H54 (cell line): ENCODE measurements at regions not wholly inside any gene's neighbourhood (a gene's known extent, or its start where the extent isn't known, plus 50 kb on each side); places are given as distances from the start of the nearest gene placed in this dataset.
"Not testable (repeated sequence)": the region's sequence is repeated elsewhere in the genome, so short reads cannot be mapped to it uniquely, and the experiment has no call there.

Experiments
- DNase-seq: peaks from one replicate; pipeline ENCODE4 v3.0.0; 2011; ENCODE audit warnings: low spot score, mixed read lengths; ENCODE audit not compliant: insufficient read length
- FAIRE-seq: peaks from 3 replicates; lab custom pipeline; 2011; peaks lifted over from hg19 to GRCh38; lab: Jason Lieb, UNC
- POLR2A ChIP-seq: IDR thresholded peaks from 2 replicates; pipeline ENCODE4 v1.6.1; 2011; ENCODE audit warnings: low read depth, mild to moderate bottlenecking, low read length

DNA sequence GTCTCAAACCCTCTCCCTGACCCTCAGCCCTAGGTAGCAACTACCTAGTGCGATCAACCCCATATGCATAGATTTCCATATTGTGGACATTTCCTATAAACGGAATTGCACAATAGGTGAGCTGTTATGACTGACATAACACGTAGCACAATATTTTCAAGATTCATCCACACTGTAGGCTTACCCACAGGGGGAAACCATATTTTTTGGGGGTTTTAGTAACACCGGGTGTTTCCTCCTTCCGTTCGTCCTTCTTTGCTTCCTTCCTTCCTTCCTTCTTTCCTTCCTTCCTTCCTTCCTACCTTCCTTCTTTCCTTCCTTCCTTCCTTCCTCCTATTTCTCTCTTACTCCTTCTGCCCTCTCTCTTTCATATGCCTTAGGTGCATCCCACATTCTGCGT, 524.2 kb downstream of the CWH43 start:
- not testable (repeated sequence) for DNase-seq
- peak; percentile 38 for FAIRE-seq

DNA sequence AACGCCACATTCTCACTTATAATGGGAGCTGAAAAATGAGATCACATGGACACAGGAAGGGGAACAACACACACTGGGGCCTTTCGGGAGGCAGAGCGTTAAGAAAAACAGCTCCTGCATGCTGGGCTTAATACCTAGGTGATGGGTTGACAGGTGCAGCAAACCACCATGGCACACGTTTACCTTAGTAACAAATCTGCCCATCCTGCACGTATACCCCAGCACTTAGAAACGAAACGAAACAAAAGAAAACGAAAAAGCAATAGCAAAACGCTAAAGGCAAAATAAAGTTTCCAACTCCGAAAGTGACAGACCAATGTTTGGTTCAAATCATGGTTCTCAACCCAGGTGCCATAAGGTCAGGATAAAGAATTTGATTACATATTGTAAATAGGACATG, 525.3 kb downstream of the CWH43 start:
- DNase-seq, FAIRE-seq: not testable (repeated sequence)

DNA sequence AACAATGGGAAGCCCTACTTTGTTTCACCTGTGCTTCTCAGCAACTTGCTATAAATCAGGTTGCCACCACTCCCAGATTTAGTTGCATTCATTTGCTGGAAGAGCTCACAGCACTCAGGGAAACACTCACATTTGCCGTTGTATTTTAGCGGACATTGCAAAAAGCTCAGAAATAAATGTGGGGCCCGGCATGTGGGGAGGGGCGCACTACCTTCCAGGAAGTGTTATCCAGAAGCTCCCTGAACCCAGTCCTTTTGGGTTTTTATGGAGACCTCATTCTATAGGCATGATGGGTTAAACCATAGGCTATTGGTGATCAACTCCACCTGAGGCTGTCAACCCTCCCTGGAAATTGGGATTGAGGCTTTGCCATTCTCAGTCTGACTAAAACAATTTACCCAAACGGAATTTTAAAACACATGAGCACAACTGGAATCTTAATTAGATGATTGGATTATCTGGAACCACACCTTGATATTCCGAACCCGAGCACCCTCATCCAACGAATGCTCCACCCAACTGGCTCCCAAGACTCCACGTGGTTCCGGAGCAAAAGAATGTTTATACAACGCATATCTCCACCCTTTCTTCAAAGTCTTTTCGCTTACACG, 525.9 kb downstream of the CWH43 start:
- not testable (repeated sequence) for DNase-seq, FAIRE-seq

DNA sequence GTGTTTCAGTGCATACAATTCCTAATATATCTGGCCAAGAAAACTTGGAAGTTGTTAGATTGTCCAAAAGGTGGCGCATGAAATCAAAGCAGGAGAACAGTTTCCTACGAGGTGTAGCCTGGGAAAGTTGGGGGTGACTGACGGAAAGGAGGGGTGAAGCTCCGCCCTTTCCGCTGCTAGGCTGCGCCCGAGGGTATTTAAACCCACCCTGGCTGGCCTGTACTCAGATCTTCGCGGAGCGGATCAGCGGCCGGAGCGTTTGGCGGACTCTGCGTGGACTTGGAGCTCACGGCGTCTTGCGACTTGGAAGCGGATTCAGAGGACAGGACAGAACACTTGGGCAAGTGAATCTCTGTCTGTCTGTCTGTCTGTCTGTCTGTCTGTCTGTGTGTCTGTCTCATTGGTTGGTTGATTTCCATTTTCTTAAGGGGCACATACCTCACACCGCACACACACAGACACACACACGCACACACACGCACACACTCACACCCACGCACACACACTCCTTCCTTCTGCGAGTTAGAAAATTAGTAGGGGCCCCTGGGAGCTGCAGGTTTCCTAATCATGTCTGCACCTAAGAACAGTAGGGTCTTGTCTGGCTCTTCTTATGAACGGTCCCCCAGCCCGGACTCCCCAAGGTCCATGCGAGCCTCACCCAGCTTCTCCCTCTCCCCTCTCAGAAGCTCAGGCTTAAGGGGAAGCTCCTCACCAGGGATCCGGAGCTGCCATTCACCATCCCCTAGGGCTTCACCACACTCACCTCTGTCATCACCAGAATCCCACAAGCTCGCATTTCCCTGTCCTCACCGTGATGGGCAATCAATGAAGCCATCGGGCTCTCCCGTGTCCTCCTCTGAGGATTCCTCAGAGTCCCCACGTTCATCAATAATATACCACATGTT, 526.8 kb downstream of the CWH43 start:
- DNase-seq, FAIRE-seq: not testable (repeated sequence)

DNA sequence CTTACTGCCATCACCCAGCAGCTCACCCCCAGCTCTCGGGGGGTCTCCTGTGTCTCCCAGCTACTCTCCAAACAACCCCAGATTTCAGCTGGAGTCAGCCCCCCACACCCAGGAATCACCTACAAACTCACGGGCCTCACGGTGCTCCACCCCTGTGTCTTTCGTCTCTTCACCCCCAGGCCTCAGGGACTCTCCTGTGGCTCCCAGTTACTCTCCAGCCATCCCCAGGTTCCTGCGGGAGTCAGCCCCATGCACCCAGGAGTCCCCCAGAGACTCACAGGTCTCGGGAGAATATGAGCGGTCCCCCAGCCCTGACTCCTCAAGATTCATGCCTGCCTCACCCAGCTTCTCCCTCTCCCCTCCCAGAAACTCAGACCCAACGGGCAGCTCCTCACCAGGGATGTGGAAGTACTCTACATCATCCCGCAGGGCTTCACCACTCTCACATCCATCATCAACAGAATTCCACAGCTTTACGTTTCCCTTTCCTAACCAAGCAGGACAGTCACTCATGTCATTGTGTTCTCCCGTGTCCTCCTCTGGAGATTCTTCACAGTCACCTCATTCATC, 527.6 kb downstream of the CWH43 start:
- not testable (repeated sequence) for FAIRE-seq

DNA sequence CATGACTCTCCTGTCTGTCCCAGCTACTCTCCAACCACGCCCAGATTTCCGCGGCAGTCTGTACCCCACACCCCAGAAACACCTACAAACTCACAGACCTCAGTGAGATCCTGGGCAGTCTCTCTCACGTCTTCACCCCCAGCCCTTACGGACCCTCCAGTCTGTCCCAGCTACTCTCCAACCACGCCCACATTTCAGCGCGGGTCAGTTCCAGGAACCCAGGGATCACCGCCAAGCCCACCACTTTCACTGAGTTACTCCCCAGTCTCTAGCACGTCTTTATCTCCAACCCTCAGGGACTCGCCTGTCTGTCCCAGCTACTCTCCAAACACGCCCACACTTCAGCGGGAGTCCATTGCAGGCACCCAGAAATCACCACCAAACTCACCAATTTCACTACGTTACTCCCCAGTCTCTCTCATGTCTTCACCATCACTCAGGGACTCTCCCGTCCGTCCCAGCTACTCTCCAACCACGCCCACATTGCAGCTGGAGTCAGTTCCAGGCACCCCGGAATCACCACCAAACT, 528.2 kb downstream of the CWH43 start:
- not testable (repeated sequence) for DNase-seq, FAIRE-seq

More for the DNA sequence above, 527.6 kb downstream of the CWH43 start:
- DNase-seq: not testable (repeated sequence)

DNA sequence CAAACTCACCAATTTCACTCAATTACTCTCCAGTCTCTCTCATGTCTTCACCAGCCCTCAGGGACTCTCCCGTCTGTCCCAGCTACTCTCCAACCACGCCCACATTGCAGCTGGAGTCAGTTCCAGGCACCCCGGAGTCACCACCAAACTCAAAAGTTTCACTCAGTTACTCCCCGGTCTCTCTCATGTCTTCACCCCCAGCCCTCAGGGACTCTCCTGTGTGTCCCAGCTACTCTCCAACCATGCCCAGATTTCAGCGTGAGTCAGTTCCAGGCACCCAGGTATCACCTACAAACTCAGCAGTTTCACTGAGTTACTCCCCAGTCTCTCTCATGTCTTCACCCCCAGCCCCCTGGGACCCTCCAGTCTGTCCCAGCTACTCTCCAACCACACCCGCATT, 528.8 kb downstream of the CWH43 start:
- FAIRE-seq: not testable (repeated sequence)

DNA sequence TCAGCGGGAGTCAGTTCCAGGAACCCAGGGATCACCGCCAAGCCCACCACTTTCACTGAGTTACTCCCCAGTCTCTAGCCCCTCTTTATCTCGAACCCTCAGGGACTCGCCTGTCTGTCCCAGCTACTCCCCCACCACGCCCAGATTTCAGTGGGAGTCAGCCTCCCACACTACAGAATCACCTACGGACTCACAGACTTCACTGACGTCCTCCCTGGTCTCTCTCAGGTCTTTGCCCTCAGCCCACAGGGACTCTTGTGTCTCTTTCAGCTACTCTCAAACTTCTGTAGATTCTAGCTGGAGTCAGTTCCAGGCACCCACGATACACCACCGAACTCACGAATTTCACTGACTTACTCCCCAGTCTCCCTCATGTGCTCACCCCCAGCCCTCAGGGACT, 529.2 kb downstream of the CWH43 start:
- DNase-seq, FAIRE-seq: not testable (repeated sequence)

More for the DNA sequence above, 528.8 kb downstream of the CWH43 start:
- not testable (repeated sequence) for DNase-seq

DNA sequence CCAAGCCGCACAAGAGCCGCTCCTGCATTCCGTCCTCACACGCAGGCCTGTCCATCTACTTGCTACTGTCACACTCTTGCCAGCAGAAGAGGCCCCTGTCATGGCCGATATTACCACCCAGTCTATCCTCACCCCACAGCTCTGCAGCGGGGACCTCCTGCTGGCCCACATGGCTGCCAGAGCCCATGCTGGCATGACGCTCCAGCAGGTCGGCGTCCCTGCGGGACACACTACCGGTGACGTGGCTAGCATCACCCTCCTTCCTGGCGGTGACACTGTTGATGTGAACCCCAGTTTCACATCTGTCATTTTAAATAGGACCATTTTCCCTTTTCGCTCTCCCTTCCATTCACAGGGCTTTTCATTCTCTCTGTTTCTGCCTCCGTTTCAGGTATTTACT, 530.0 kb downstream of the CWH43 start:
- not testable (repeated sequence) for DNase-seq, FAIRE-seq

DNA sequence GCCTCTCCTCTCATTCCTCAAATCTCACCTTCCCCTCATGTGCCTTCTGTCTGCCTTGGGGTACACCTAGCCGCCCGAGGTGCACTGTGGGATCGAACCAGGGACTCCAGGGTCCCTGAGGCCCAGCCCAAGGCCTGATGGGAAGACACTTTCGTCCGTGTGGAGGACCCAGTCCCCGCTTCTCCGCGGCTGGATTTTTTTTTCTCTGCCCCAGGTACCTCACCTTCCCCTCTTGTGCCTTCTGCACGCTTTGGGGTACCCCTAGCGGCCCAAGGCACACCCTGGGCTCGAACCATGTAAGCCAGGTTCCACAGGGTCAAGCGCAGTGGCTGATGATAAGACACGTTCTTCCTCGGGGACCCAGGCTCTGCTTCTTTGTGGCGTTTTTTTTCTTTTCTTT, 530.7 kb downstream of the CWH43 start:
- FAIRE-seq (no peak), DNase-seq (no peak)
- no peak for TF ChIP-seq POLR2A

DNA sequence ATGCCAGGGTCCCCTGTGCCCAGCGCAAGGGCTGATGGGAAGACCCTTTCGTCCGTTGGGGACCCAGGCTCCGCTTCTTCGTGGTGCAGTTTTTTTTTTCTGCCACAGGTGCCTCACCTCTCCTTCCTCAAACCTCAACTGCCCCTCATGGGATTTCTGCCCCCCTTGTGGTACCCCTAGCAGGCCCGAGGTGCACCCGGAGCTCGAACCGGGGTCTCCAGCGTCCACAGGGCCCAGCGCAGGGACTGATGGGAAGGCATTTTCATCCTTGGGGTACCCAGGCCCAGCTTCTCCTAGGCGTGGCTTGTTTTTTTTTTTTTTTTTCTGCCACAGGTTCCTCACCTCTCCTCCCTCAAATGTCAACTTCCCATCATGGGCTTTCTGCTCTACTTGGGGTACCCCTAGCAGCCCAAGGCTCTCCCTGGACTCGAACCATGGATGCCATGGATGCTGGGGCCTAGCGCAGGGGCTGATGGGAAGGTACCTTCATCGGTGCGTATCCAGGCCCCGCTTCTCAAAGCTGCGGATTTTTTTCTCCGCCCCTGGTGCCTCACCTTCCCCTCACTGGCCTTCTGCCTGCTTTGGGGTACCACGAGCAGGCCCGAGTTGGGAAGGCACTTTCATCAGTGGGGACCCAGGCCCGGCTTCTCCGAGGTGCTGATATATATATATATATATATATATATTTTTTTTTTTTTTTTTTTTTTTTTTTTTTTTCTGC, 531.6 kb downstream of the CWH43 start:
- DNase-seq, FAIRE-seq: not testable (repeated sequence)

DNA sequence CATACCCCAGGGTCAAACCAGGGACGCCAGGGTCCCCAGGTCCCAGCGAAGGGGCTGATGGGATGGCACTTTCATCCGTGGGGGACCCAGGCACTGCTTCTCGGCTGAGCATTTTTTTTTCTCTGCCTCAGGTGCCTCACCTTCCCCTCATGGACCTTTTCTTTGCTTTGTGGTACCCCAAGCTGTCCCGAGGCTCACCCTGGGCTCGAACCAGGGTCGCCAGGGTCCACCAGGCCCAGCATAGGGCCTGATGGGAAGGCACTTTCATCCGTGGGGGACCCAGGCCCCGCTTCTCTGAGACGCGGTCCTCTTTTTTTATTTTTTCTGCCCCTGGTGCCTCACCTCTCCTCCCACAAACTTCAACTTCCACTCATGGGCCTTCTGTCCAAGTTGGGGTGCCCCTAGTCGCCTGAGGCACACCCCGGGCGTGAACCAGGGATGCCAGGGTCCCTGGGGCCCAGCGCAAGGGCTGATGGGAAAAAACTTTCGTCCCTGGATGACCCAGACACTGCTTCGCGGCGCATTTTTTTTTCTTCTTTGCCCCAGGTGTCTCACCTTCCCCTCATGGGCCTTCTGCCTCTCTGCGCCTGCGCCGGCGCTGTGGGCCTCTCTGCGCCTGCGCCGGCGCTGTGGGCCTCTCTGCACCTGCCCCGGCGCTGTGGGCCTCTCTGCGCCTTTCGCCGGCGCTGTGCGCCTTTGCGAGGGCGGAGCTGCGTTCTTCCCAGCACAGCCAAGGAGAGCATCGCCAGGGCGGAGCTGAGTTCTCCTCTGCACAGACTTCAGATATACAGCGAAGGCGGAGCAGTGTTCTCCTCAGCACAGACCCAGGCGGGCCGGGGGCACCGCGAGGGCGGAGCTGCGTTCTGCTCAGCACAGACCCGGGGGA, 533.3 kb downstream of the CWH43 start:
- not testable (repeated sequence) for FAIRE-seq, DNase-seq

DNA sequence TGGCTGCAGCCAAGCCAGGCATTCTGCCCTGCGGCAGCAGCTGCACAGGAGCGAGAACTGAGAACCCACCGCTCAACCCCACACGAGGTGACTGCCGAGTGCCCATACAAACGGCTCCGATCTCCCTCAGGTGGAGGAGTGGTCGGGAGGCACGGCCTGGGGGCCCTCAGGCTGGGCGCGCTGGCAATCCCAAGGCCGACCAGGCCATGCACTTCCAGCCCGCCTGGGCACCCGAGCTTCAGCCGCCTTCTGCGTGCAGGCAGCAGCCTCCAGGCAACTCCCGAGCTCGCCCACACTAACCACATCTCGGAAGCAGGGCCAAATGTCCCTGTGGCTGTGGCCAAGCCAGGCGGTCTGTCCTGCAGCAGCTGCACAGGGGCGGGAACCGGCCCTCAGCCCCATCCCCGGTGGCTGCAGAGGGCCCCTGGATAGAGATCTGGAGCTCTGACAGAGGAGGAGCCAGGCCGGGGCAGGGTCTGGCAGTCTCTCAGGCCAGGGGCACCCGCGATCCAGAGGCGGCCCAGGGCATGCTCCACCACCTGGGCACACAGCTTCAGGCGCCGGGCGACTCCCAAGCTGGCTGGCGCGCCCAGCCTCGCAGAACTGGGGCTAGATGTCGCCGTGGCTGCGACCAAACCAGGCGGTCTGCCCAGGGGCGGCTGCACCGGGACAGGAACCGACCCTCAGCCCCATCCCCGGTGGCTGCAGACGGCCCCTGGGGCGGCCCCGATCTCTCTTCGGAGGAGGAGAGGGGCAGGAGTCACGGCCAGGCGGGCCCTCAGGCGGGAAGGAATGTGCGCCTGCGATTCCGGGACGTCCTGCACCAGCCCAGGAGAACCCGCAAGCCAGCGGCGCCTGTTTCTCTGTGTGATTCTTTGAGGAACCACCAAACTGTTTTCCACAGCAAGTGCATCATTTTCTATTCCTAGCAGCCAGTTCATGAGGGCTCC, 538.0 kb downstream of the CWH43 start:
- not testable (repeated sequence) for FAIRE-seq, DNase-seq

DNA sequence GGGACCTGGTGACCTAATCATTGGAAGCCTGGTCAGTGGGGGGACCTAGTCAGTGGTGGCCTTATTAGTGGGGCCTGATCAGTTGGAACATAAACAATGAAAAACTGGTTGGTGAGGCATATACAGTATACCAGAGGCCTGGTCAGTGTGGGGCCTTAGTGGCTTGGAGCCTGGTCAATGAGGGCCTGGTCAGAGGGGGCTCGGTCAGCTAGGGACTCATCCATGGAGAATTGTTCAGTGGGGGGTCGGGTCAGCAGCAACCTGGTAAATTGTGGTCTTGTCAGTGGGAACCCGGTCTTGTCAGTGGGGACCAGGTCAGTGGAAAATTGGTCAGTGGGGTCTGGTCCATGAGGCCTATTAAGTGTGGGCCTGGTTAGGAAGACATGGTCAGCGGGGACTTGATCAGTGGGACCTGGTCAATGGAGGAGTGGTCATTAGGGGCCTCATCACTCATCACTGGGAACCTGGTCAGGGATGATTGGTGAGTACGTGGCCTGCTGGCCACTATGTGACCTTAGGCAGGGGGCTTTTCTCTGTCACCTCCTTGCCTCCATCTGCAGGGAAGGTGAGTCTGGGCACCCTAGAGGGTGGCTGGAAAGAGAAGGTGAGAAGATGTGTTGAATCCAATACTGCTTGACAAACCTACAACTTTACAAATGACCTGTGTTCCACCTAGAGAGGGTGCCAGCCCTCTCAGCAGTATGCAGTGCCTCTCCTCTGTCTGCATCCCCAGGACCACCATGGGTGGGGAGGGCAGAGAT, 573.0 kb downstream of the CWH43 start:
- FAIRE-seq: not testable (repeated sequence)

DNA sequence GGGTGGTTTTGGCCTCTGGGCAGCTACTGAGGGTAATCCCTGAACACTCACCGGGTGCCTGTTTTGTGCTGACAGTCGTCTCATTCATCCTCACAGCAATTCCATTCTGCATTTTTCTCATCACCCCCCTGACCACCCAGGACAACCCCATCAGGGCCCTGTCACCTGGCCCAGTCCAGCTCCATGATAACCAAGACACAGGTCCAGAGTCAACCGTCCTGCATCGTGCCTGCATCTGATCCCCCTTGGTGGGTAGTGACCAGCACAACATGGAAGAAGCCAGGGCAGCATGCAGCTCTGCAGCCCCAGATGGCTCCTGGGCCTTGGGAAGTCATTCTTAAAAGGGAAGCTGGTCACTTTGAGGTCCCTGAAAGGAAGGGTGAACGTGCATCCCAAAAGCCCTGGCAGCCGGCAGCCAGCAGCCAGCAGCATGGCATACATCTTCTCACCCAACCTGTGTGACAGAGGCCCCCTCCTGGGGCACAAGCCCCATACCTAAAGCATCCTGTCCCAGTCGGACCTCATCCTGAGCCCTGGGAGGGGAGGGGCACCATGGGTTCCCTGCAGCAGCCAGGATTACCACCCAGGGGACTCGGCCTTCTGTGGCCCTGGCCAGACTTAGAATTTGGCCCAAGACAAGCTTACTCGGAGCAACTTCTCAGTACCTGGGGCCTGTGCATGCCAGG, 574.2 kb downstream of the CWH43 start:
- DNase-seq, FAIRE-seq: not testable (repeated sequence)

More for the DNA sequence above, 573.0 kb downstream of the CWH43 start:
- DNase-seq: not testable (repeated sequence)

DNA sequence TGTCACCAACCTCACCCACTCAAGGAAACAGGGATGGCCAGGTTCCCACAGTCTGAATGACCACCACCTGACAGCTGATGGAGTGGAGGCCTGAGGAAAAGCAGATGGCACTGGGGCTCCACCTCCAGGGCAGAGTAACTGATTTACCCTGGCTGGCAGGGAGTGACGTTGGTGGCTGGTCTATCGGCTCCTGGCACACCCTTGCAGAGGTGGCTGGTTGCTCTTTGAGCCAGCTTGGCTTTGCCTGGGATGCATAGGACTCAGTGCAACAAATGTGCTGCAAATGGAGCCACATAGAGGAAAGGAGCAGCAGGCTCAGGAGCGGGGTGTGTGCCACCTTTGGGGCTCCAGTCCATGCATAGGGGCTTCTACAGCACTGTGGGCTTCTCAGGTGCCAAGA, 574.8 kb downstream of the CWH43 start:
- FAIRE-seq, DNase-seq: not testable (repeated sequence)
